GM21423 (cell line): ENCODE measurements at regions not wholly inside any gene's neighbourhood (a gene's known extent, or its start where the extent isn't known, plus 50 kb on each side); places are given as distances from the start of the nearest gene placed in this dataset.
"Not testable (repeated sequence)": the region's sequence is repeated elsewhere in the genome, so short reads cannot be mapped to it uniquely, and the experiment has no call there.

Experiments used
- ATAC-seq: cut with Tn5 transposase; IDR thresholded peaks from one replicate; pipeline ENCODE4 v1.9.1; 2021; ENCODE audit warnings: mild to moderate bottlenecking, moderate library complexity; ENCODE audit not compliant: unreplicated experiment

GRCh38 chr5:109283086-109283485, 126.7 kb downstream of the PJA2 start:
- not testable (repeated sequence) for ATAC-seq

DNA sequence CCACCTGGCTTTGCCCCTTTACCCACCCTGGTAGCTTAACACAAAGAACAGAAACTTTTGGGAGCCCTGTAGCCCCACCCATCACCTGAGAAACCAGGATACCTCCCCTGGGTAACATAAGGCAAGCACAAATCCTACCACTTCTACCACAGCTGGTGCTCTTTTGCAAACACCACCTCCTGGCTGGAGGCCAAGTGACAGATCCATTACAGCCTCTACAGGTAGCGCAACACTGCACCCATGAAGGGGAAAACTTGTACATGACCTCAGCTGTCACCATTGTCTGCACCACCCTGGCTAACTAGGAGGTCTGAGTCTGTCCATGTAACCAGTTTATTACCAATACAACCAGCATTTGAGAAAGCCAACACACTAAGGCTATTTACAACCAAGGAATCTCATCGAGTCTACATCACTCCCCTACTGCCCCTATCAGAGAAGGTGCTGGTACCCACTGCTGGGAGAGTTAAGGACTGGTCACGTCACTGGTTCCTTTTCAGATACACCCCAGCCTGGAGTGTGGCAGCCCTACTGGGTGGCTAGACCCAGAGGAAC, 128.6 kb downstream of the PJA2 start:
- no peak for ATAC-seq

DNA sequence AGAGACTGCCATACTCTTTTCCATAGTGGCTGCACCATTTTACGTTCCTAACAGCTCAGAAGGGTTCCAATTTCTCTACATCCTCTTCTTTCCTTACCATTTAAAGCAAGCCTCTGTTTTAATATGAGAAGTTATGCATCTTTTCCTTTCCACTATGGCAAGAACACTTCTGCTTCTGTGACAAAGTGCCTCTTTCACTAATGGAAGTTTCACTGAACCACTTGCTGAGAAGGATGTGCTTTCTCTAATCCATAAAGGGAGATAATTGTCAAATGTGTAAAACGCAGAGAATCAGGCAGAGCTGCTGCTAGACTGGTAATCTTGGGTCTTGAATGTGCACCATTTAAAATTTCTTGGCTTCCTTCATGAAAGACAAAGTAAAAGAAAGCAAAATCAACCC, 131.6 kb downstream of the PJA2 start:
- no peak for ATAC-seq

DNA sequence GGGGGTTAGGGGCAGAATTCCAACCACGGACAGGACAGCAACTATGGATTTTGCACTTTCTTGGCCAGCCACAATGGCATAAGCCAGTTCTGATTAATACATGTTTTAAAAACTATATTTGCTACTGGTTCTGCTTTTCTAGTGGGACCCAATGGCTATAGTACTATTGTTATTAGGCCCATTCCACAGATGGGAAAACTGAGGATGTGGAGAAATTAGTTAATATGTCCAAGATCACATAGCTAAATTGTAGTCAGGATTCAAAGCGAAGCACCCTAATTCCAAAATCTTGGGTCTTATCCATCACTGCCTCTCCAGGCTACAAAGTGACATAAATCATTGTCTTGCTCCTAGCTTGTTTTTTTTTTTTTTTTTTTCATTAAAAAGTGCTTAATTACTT, 133.9 kb downstream of the PJA2 start:
- ATAC-seq = no peak

DNA sequence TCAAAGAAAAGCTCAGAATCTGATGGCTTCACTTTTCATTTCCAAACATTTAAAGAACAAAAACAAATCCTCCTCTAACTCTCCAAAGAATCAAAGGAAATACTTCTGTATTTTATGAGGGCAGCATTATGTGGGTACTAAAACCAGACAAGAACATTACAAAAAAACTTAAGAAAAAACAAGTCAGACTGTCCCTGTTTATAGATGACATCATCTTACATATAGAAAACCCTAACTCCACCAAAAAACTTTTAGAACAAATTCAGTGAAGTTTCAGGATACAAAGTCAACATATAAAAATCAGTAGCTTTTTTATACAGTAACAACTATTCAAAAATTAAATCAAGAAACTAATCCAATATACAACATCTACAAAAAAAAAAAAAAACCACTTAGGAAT, 136.2 kb downstream of the PJA2 start:
- no peak for ATAC-seq

DNA sequence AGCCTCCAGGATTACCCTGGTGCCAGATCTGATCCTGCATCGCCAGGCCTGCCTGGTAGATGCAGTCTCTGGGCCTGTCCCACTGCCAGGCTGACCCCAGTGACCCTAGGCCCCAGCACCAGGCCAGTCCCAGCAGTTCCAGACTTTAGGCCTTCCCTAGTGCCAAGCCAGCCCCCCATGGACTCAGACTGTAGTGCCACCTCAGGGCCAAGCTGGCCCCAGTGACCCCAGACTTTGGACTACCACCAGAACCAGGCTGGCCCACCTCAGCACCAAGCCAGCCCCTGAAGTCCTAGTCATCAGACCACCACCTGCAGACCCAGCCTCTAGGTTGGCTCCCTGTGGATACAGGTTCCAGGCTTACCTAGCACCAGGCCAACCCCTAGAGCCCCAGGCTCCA, 142.5 kb downstream of the PJA2 start:
- ATAC-seq = no peak

DNA sequence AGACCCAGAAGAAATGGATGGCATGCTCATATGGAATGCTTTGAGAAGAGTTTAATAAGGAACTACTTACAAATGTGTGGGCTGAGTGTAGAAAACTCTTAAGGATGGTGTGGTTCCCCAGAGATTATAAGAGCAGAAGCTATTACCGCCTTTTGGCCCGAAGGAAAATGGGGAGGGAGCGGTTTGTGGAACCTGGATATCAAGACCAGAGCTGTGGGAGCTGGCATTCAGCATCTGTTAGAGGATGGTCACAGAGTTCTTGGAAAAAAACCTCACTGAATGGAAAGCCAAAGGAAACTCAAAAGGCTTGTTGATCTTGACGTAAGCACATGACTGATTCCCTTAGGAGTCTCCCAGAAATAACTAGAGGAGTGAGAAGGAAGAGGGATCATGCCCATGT, 151.0 kb downstream of the PJA2 start:
- no peak for ATAC-seq

DNA sequence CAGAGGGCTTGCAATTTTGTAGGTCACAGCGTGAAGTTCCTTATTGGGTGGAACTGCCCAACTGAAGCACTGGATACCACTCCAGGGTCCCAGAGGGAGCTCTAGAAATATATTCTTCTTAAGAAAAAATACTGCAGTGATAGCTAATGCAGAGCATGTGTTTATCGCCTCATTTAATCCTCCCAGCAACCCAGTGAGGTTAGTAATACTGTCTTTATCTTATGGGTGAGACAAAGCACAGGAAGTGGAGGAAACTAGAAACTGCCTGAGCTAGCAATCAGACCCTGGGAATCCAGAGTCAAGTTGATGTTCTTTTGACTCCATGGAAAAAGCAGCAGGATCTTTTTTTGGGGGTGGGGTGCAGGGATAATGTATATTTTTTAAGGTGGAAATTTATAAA, 153.3 kb downstream of the PJA2 start:
- ATAC-seq = no peak

GRCh38 chr5:109254511-109254910, 155.3 kb downstream of the PJA2 start:
- no peak for ATAC-seq

GRCh38 chr5:109253262-109253661, 156.5 kb downstream of the PJA2 start:
- no peak for ATAC-seq

DNA sequence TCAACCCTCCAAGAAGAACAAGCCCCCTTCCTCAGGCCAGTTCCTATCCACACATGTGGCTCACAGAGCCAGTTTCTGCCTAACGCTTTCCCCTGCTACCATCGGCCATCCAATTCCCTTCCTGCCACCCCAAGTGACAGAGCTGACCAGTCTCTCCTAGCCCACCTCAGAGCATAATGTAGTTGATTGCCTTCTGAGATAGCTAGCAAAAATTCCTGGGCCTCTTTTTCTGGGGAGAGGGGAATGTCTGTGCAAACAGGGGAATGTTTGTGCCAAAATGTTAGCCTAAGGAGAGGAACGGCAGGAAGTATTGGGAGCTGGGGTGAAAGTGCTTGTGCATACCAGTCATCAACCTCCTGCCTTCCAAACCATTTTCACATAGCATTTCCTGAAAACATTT, 157.0 kb downstream of the PJA2 start:
- ATAC-seq = no peak

DNA sequence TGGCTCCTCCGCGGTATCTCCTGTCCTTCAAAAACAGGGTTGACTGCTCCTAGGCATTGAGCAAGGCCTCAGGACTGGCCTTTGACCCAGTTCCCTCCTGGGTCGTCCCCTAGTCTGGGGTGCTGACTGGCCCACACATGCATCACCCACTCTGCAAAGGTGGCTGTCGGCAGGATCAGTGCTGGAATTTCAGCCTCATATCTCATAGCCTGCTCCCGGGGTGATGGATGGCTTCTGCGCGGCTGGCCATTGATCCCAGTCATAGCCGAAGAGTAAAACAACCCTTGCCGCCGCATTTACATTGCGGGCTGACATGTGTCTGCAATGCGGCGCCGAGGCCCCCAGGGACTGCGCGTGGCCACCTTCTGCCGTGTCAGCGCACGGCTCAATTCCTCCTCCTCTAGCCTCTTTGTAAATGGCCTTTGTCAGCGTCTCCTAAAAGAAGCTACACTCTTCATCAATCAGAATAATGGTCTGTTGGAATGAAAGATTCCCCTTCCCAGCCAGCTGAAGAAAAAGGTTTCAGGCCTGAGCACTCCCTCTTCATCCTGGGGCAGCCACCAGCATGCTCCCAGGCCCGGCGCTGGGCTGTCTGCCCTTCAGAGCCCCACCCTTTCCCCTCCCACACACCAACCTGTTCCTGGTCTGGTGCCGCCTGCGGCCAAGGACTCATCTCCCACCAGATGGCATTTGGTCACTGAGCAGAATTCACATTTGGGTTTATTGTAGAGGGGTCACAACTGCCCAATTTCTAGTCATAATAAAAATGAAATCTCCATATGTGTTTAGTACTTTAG, 159.0 kb downstream of the PJA2 start:
- ATAC-seq = no peak

DNA sequence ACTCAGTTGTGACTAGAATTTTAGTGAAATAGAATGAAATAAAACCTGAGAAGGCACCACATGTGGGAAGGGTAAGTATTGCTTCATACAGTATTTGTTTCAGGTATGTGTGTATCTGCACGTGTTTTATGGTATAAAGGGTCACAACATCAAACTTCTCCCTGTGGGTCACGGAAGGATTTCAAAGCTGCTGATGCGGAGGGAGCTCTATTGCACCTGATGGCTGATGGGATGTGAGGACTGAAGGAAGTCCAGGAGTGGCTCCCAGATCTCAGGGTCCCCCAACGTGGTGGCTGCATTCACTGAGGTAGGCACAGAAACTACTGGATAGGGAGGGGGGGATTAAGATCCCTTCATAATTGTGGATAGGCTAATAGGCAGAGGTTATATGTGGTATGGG, 159.7 kb downstream of the PJA2 start:
- no peak for ATAC-seq

DNA sequence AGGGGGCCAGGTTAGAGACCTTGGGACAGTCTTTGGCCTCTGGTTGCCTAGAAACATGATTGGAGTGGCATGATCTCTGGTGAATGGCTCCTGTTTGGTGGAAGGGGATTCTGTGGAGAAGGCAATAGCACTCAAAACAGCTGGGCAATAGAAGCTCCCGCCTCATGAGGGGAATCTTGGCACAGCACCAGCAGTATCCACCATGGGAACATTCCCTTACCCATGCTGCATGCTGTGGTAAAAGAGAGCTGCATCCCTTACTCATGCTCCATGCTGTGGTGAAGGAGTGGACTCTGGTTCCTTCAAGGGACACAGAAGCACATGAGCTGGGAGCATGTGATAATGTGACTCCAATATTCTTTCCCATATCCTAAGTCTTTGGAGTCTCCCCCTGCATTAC, 160.6 kb downstream of the PJA2 start:
- no peak for ATAC-seq

- ATAC-seq = peak; percentile 71
Measured at GRCh38 chr5:109247986-109248385, 161.8 kb downstream of the PJA2 start.

- ATAC-seq = no peak
Measured at GRCh38 chr5:109246841-109247592, 162.8 kb downstream of the PJA2 start.
